ENCODE measurements at regions not wholly inside any gene's neighbourhood (a gene's known extent, or its start where the extent isn't known, plus 50 kb on each side); places are given as distances from the start of the nearest gene placed in this dataset.

DNA sequence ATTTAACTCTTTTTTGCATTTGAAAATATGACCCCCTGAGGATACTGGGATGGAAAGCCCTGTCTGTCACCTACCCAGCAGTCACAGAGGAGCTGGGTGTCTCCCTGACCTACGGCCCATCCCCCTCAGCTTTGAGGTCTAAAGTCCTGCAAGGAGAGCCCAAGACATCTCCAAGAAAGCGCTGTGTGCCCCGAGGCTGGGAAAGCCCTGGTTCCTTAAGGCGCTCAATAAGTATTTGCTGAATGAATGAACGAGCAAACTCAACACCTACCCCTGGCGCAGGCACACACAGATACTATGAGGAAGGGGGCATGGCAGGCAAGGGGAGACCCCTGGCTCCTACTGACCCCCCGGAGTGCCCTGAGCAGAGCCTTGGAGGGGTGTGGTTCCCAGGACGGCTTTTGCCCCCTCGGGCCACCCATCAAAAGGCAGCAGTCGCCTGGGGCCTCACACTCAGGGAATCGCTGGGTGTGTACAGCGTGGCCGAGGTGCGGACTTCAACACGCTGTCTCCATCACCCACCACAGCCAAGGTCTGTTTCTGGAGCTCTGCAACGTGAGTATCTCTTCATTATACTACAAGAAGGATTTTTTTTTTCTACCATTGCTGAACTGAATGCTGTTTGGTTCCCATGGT, 211.6 kb downstream of the ERCC6L2 start:
- Histone ChIP-seq H4K5ac (ENCODE audit: insufficient read length, low read depth, low read length) (no peak overlapping the region), H2BK20ac (ENCODE audit: low read length) (peak overlapping the region; percentile 40; the same call in 1 of the 2 replicates), H4K91ac (replicated peaks; ENCODE audit: insufficient read length, low read length) (no peak overlapping the region), H3K56ac (replicated peaks; ENCODE audit: insufficient read length, low read depth, low read length) (no peak overlapping the region), H3K79me1 (ENCODE audit: low read depth, low read length) (no peaks in the 10 kb centered on the region), H3K18ac (ENCODE audit: extremely low read depth, low read length) (peak overlapping the region; percentile 82), H4K20me1 (replicated peaks in 1 of 2; ENCODE audit: control insufficient read depth in 1 of 2, insufficient read depth in 2 of 2, low read length in 2 of 2) (no peaks in the 10 kb centered on the region), H2AFZ (ENCODE audit: low read length) (no peak overlapping the region), H2AK5ac (ENCODE audit: low read depth, low read length) (no peak overlapping the region), H3K4me2 (ENCODE audit: insufficient read depth in 1 of 2, low read depth in 2 of 2, low read length in 2 of 2) (peak overlapping the region; percentile 37 to 43; a peak in 3 of 4 replicates), H3K27me3 (replicated peaks in 1 of 4; ENCODE audit: control insufficient read depth in 3 of 4, extremely low read depth in 1 of 4, insufficient read depth in 3 of 4, low read length in 3 of 4) (no peaks in the 10 kb centered on the region), H3K9ac (replicated peaks in 1 of 4; ENCODE audit: extremely low read depth in 1 of 4, low read depth in 3 of 4, low read length in 3 of 4) (no peak overlapping the region), H3K4me1 (replicated peaks in 1 of 4; ENCODE audit: control insufficient read depth in 3 of 4, insufficient read depth in 4 of 4, low read length in 3 of 4) (peaks cover 4 to 13% (median 10%) of the 10 kb centered on the region in 4 experiments), H3K23me2 (ENCODE audit: low read depth, low read length) (no peaks in the 10 kb centered on the region), H4K8ac (ENCODE audit: extremely low read depth, insufficient read depth, low read length) (no peak overlapping the region; the same call in 1 of the 2 replicates), H3K4me3 (ENCODE audit: extremely low read depth in 1 of 4, insufficient read depth in 2 of 4, low read depth in 3 of 4, low read length in 4 of 4) (peak overlapping the region in 1 of 4 experiments; percentile 5; a peak in 1 of 8 replicates), H3K4ac (replicated peaks; ENCODE audit: insufficient read length, low read depth, low read length) (no peak overlapping the region), H3K23ac (ENCODE audit: insufficient read length) (no peak overlapping the region), H2BK120ac (replicated peaks; ENCODE audit: low read depth, low read length) (no peak overlapping the region), H2BK15ac (ENCODE audit: low read length) (0 out of 2 replicates have a peak overlapping the region, but pooled peaks have one; percentile 22), H3K9me3 (ENCODE audit: insufficient read depth in 2 of 2, low read depth in 1 of 2, low read length in 1 of 2) (no peaks in the 10 kb centered on the region), H3K27ac (ENCODE audit: low read depth, low read length) (no peak overlapping the region), H3K36me3 (ENCODE audit: control insufficient read depth in 2 of 4, insufficient read depth in 4 of 4, low read length in 3 of 4) (no peaks in the 10 kb centered on the region), H2BK5ac (ENCODE audit: low read depth, low read length) (no peak overlapping the region), H3K14ac (ENCODE audit: insufficient read length) (no peak overlapping the region), H2BK12ac (ENCODE audit: low read depth, low read length) (peak overlapping the region; percentile 42; the same call in 1 of the 2 replicates), H3K79me2 (ENCODE audit: control insufficient read depth in 1 of 2, insufficient read depth in 2 of 2, low read length in 2 of 2) (no peaks in the 10 kb centered on the region)
- FAIRE-seq (no peak), DNase-seq (ENCODE audit: low read depth in 1 of 2, low spot score in 2 of 2) (no peak)
- 84% methylated on average over 16 of the region's 16 CpGs; no CpG with 5 or more reads in 1 of the 2 experiments for WGBS, 2 experiments (ENCODE audit: extremely low coverage in 1 of 2, insufficient coverage in 1 of 2, insufficient read length in 1 of 2, insufficient replicate concordance in 2 of 2, low coverage in 1 of 2, low lambda C conversion rate in 2 of 2, missing lambda C conversion rate in 1 of 2)
- POLR2A ChIA-PET (ENCODE audit: partially characterized antibody) = no interaction called here
- CTCF ChIA-PET (ENCODE audit: partially characterized antibody) = interaction anchor here (0.6 to 1.0 kb wide), 3 partner anchors 13 to 239 kb away, joined by 3 to 5 read pairs (median 4); no protein-coding TSS in a partner anchor
- TF ChIP-seq SIRT6 (IDR thresholded peaks at IDR 0.05; ENCODE audit: low read length) (no peak), NANOG (IDR thresholded peaks at IDR 0.05; ENCODE audit: insufficient read depth, low read depth, low read length, poor library complexity, severe bottlenecking) (no peak), CEBPB (IDR thresholded peaks at IDR 0.05; ENCODE audit: low read depth, low read length) (no peak), KDM5A (IDR thresholded peaks at IDR 0.05; ENCODE audit: low read length) (no peak), CBX5 (IDR thresholded peaks at IDR 0.05; ENCODE audit: low read depth, low read length) (no peak)
- TF ChIP-seq, protein P1, sequence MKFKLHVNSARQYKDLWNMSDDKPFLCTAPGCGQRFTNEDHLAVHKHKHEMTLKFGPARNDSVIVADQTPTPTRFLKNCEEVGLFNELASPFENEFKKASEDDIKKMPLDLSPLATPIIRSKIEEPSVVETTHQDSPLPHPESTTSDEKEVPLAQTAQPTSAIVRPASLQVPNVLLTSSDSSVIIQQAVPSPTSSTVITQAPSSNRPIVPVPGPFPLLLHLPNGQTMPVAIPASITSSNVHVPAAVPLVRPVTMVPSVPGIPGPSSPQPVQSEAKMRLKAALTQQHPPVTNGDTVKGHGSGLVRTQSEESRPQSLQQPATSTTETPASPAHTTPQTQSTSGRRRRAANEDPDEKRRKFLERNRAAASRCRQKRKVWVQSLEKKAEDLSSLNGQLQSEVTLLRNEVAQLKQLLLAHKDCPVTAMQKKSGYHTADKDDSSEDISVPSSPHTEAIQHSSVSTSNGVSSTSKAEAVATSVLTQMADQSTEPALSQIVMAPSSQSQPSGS (IDR thresholded peaks at IDR 0.05; ENCODE audit: low read length) = no peak
- TF ChIP-seq, protein P2, sequence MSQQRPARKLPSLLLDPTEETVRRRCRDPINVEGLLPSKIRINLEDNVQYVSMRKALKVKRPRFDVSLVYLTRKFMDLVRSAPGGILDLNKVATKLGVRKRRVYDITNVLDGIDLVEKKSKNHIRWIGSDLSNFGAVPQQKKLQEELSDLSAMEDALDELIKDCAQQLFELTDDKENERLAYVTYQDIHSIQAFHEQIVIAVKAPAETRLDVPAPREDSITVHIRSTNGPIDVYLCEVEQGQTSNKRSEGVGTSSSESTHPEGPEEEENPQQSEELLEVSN (IDR thresholded peaks at IDR 0.05) = no peak
- TF ChIP-seq, protein P3, sequence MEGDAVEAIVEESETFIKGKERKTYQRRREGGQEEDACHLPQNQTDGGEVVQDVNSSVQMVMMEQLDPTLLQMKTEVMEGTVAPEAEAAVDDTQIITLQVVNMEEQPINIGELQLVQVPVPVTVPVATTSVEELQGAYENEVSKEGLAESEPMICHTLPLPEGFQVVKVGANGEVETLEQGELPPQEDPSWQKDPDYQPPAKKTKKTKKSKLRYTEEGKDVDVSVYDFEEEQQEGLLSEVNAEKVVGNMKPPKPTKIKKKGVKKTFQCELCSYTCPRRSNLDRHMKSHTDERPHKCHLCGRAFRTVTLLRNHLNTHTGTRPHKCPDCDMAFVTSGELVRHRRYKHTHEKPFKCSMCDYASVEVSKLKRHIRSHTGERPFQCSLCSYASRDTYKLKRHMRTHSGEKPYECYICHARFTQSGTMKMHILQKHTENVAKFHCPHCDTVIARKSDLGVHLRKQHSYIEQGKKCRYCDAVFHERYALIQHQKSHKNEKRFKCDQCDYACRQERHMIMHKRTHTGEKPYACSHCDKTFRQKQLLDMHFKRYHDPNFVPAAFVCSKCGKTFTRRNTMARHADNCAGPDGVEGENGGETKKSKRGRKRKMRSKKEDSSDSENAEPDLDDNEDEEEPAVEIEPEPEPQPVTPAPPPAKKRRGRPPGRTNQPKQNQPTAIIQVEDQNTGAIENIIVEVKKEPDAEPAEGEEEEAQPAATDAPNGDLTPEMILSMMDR (IDR thresholded peaks at IDR 0.05; ENCODE audit: control extremely low read depth in 1 of 3, insufficient read depth in 1 of 3, low read depth in 1 of 3, low read length in 3 of 3) = no peak
